Hematopoietic multipotent progenitor cell (in vitro differentiated cells): ENCODE measurements at regions not wholly inside any gene's neighbourhood (a gene's known extent, or its start where the extent isn't known, plus 50 kb on each side); places are given as distances from the start of the nearest gene placed in this dataset.

Source experiments
- DNase-seq, 3 donors: peaks; one replicate each; pipeline ENCODE4 v3.0.0-alpha.2; 2011 to 2015; ENCODE audit warnings: low read depth in 2 of 3, low spot score in 2 of 3

DNA sequence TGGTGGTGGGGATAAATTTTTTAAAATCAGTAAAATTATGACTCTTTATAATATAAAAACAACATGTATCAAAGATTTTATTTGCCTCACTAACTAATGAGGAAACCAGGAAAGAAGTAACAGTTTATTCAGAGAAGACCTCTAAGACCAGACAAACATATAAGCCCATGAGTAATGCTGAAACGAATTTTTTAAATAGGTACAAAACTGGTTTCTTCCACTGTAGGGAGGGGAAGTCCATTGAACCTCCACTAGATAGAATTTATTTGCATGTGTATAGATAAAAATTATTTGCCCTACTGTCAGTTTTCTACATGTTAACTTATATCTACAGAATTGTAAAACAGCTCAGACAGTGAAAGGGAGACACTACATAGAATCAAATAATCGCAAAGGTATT, 86.8 kb downstream of the ZC3H11B start:
- DNase-seq = no peak

- DNase-seq = no peak
These were observed 89.5 kb downstream of the ZC3H11B start for GRCh38 chr1:219523411-219523810.

- no peak for DNase-seq
These were observed 91.6 kb downstream of the ZC3H11B start for GRCh38 chr1:219521325-219521724.

DNA sequence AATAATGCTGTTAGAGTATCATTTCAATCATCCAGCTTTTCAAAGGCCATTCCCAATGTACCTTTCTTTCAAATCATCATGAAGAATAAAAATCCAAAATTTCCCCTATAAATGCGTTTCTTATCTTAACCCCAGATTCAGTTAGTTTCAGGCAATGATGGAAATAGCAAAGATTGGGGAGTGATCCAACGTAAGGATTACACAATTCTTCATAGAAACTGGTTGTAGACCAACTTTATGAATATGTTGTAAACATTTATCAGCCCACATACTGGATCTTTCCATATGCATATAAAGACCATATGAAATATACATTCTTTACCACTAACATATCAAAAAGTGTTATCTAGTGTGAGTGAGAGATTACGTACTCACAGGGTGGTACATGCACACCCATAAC, 92.7 kb downstream of the ZC3H11B start:
- no peak for DNase-seq

- no peak for DNase-seq
These were observed 94.0 kb downstream of the ZC3H11B start for GRCh38 chr1:219518907-219519248.

GRCh38 chr1:219518168-219518906, 94.6 kb downstream of the ZC3H11B start:
- DNase-seq = no peak

DNA sequence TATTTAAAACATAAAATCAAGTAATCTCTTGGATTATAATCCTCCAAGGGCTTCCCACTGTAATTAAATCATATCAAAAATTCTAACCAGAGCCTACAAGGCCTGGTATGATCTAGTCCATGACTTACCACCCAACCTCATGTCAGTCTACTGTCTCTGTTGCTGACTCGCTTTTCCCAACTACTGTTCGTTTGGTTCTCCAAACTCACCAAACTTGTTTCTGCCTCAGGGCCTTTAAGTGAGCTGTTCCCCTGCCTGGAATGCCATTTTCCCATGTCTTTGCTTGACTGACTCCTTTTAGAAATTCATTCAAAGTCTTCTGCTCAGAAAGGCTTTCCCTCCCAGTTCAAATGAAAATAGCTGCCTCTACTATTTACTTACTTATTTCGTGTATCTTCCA, 95.9 kb downstream of the ZC3H11B start:
- no peak for DNase-seq

GRCh38 chr1:219514728-219515127, 98.2 kb downstream of the ZC3H11B start:
- DNase-seq = no peak

GRCh38 chr1:219507437-219507836, 105.5 kb downstream of the ZC3H11B start:
- no peak for DNase-seq

GRCh38 chr1:219506936-219507335, 106.0 kb downstream of the ZC3H11B start:
- no peak for DNase-seq

GRCh38 chr1:219506473-219506899, 106.4 kb downstream of the ZC3H11B start:
- DNase-seq = no peak

- no peak for DNase-seq
These were observed 107.0 kb downstream of the ZC3H11B start for GRCh38 chr1:219505886-219506285.

DNA sequence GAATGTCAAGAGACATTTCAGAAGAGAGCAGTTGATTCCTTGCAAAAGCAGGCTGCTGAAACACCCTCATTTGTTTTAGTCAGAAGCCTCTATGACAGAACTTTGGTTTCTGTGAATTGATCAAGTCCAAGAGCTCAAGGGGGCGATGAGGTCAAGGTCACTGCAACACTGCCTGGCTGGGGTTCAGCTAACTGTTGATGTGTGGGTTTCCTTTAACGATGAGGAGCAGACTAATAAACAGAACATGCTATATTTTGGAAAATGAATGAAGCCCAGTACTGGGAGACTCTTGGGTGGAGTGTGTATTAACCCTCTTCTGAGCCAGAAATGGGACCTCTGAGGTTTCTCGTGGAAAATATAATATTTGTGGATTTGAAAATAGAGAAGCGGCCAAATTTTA, 109.3 kb downstream of the ZC3H11B start:
- DNase-seq = no peak

GRCh38 chr1:219500327-219500897, 112.5 kb downstream of the ZC3H11B start:
- no peak for DNase-seq

- DNase-seq = no peak
These were observed 114.2 kb downstream of the ZC3H11B start for GRCh38 chr1:219498666-219499065.

DNA sequence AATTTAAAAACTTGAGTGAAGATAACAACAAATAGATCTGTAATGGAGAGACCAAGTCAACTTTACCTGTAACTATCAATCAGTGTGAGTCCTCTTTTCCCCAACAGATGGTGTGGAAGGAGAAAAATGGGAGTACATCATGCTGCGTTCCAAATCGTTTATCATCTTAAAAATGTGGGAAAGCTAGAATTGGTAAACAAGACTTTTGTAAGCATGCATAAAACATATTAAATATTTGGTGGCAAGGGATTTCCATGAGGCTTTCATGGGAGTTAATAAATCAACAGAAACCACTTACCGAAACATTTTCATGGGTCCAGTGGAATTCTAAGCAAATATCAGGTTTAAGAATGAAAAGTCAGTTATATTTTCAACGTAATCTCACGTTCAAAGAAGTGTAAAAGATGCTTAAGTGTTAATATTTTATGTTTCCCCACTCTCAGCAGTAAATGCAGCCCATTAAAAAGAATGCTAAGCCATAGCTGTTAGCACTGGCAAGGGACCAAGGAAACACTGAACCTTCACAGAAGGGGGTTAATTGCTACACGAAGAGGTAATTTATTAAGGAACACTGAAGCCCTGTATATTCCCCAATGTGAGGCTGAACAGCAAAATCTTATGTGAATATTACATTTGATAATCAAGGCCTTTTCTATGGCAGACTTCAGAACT, 117.0 kb downstream of the ZC3H11B start:
- DNase-seq = no peak

- DNase-seq = no peak
These were observed 120.2 kb downstream of the ZC3H11B start for GRCh38 chr1:219492717-219493116.

- no peak for DNase-seq
These were observed 122.3 kb downstream of the ZC3H11B start for GRCh38 chr1:219490566-219490965.

DNA sequence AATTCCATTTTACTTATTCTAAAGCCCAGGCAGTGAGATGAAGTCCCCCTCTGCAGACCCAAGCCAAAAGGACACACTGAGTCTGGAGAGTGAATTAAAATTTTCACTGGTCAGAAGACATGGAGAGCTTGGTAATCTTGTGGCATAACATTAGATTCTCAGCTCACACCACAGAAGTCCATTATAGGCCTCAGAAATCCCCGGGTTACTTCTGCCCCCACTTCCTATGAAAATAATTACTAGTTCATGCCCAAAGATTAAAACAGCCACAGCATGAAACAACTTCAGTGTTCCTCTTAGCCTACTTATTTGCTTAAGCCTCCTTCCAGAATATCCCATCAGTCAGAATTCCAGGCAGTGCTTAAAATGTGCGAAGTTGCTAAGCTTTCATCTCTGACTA, 123.3 kb downstream of the ZC3H11B start:
- no peak for DNase-seq

DNA sequence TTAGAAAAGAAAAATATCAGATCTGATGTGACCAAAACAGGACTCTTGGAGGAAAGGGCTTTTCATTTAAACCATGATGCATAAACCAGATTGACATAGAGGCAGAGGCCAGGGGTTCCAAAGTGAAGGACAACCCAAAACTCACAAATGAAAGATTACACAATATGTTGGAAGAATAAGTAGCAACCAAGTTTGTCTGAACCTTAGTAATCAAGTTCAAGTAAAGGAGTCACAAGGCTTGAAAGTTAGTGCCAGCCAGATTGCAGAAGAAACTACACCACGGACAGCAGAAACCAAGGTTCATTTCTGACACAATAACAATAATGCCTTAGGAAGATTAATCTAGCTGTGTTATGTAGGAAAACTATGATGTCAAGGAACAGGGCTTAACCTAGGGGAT, 124.6 kb downstream of the ZC3H11B start:
- no peak for DNase-seq

- DNase-seq = no peak
These were observed 129.4 kb downstream of the ZC3H11B start for GRCh38 chr1:219483530-219483929.

- DNase-seq = no peak
These were observed 132.9 kb downstream of the ZC3H11B start for GRCh38 chr1:219480011-219480410.
